GM18868 (cell line): ENCODE measurements at regions not wholly inside any gene's neighbourhood (a gene's known extent, or its start where the extent isn't known, plus 50 kb on each side); places are given as distances from the start of the nearest gene placed in this dataset.

ENCODE experiments used
- ATAC-seq: cut with Tn5 transposase; IDR thresholded peaks from one replicate; pipeline ENCODE4 v1.9.1; 2021; ENCODE audit warnings: mild to moderate bottlenecking, moderate library complexity; ENCODE audit not compliant: unreplicated experiment

DNA sequence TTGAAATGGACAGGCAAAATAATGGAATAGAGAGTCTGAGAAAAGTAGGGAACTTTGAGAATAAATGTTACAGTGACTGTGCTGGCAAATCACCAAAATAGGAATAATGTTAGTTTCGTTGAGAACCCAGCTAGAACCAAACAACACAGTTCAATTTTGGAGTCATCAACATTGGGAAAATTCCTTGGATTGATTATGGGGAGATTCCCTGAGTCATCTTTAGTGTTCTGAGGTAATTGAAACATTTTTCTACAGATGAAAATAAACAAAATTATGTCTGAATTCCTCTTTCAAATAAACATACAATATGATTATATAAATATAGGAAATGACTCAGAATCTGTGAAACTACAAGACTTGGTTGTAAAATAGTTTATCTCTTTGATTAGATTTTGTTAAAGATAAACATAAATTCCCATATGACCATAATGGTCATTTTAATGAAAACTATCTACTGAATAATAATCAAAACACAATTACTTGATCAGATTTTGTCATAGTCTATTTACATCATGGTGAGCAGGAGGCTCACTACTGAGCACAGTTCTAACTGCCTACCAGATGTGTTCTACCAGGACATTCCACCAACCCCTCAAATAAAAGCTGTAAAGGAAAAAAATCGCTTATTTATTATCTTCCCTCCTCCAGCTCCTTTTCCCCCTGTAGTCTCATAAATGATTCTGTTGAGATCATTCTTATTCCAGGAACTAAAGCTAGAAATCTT lies 51.4 kb upstream of the GABRA2 start:
- ATAC-seq, result no peak
